Stimulated activated CD4-positive, alpha-beta T cell treated with anti-CD3 and anti-CD28 coated beads, TNF-alpha, amount 100 ng/mL, for 4 hours (primary cell): ENCODE measurements at regions not wholly inside any gene's neighbourhood (a gene's known extent, or its start where the extent isn't known, plus 50 kb on each side); places are given as distances from the start of the nearest gene placed in this dataset.

Experiments
- DNase-seq, 3 experiments: peaks; one replicate each; pipeline ENCODE4 v3.0.0-alpha.2; 2020; ENCODE audit warnings: low read depth in 3 of 3

DNA sequence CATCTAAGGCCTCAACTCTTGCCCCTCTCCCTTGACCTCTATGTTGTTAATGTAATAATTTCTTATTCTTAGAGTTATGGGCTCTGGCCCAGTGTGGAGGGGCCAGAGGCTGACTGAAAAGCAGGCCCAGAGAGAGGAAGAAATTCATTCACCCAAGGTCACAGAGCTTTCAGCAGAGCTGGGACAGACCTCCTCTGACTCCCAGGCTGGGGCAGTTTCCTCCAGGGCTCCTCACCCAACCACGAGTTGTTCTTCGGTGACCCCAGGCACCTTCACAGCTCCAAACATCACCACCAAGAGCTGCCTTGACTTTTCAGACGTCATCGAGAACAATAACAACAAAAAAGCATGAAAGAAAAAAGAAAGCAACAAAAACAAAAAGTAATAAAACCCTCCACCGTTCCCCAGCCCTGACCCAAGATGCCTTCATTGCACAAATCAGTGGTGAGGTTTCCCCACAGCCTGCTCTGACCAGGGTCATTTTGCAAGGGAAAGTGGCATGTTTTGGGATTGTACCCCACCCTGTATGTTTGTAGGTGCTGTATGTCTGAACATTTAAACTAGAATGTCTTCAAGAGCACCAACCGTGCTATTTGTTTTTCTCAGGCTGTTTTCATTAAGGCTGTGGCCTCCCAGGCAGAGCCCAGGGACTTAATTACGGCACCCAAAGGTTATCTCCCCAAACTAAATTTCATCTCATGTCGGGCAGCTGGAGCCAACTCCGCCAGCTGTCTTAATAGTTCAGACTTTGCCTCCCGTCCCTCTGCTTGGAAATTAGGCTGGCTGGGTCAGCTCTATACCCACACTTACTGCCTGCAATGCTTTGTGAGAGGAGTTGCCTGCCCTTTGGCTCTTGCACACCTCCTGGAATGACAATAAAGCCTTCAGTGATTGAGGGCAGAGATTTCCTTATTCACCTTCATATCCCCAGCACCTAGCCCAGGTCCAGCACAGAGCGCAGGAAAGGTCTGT lies 173.8 kb downstream of the RPLP1 start:
- DNase-seq = no peak

DNA sequence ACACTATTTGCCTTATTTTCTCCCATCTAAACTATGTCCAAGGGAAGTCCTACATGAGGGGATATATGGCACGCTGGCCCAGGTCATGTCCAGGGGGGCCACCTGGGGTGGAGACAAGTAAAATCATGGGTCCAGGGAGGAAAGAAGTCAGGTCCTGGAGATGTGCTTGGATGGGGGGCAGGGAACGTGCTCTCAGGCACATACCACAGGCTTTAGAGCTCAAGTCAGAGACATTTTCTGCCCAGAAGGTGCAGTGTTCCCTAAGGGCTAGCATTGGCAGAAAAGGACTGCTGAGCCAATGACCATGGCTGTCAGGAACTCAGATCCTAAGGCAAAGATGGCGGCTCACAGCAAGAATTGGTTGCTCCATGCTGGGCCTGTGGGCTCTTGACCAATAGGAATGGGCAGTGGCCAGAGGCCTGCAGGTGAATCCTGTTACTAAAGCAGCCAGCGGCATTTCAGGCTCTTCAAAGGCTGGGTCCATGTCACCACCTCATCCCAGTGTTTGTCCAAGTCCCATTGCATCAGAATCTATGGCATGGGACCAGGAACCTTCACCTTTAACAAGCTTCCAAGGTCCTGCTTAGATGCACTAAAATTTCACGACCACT lies 175.0 kb downstream of the RPLP1 start:
- DNase-seq = no peak

DNA sequence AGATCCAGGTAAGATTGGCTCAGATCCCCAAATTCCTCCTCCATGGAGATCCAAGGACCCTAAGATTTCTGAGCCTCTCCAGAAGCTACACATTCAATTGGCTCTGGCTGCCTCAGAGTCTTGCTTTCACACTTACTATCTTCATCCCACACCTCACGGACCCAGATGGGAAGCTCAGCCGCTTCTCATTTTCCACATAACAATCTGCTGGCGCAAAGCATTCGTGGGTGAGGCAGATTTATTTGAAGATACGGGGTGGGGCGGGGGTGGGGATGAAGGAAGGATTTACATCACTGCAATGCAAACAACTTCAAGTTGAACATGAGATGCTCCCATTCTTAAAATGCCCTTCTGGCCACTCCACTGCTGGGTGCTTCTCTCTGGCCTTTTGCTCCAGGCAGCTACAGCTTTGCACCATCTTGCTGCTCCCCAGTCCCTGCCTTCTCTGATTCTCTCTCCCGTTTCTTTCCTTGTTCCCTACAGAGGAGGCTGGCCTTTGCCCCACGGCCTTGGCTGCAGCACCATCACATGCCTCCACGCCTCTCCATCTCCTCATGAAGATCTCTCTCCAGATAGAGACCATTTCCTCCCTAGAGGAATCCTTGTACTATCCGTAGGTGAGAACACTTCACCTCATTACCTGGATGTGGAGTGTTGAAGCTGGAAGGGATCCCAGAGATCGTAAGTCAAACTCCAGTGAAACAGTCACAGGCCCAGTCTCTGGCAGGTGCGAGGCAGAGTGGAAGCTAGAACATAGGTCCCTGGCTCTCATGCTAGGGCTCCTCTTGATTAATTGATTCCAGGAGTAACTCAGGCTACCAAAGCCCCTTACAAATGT lies 175.9 kb downstream of the RPLP1 start:
- no peak for DNase-seq

DNA sequence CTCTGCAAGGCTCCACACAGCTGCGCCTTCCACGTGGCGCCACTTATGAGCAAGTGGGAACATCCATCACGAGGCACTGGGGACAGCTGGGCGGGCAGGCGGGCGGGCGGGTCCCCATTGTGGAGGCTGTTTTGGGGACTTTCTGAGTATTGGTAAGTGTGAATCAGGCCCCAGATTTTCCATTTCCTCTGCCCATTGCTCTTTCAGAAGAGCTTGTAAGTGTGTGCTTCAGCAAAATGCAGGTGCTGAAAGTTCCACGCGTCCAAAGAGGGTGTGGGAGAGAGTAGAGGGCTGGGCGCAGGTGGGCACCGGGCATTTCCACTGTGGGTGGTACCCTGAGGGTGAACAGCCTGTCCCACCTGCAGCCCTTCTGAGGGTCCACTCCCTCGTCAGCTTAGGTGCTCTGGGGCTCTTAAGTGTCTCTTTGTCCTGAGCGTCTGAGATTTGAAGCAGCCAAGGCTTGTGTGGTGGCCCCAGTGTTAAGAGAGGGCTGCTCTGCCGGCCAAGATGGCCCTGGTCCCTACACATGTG lies 177.1 kb downstream of the RPLP1 start:
- no peak for DNase-seq

DNA sequence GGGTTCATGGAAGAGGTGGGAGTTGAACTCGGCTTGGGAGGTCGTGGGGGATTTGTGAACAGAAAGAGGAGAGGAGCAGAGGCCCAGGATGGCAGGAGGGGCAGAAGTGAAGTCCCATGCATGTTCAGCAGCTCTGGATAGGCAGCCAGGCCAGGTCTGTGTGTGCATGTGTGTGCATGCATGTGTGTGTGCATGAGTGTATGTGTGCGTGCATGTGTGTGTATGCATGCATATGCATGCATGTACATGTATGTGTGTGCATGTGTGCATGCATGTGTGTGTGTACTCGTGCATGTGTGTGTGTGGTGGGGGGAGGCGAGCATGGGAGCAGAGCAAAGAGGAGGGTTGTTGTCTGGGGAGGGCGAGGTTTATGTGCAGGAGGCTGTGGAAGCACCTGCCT lies 178.4 kb downstream of the RPLP1 start:
- DNase-seq = no peak

DNA sequence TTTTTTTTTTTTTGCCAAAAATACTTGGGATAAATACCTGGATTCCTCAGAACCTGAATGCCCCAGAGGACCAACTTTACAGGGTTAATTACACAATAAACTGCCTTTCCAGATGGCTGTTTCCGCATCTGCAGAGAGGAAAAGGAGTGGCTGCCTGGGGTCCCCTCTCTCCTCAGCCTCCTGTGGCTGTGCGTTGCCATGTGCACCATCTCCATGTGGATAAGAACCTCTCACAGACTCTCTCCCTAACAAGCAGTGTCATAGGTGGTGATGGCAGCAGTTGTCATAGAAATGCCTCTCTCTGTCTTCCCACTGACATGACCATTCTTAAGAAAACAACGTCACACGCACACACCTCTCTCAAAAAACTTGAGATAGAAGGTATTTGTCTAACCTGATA lies 179.4 kb downstream of the RPLP1 start:
- DNase-seq = no peak

DNA sequence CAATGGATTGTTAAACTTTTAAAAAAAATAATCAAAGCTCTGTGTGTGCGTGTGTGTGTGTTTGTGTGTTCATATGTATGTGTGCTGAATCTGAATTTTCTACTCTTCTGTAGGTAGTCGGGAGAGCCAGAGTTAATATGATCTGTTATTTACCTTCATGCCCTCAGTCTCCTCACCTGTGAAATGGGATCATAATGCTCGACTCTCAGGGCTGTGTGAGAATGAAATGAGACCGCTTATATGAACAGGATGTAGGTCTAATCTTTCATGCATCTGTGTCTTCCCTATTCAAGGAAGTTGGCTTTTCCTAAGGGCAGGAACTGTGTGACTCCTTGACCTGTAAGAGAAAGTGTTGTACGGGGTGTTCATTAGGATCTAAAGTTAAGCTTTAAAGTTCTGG lies 182.2 kb downstream of the RPLP1 start:
- no peak for DNase-seq

DNA sequence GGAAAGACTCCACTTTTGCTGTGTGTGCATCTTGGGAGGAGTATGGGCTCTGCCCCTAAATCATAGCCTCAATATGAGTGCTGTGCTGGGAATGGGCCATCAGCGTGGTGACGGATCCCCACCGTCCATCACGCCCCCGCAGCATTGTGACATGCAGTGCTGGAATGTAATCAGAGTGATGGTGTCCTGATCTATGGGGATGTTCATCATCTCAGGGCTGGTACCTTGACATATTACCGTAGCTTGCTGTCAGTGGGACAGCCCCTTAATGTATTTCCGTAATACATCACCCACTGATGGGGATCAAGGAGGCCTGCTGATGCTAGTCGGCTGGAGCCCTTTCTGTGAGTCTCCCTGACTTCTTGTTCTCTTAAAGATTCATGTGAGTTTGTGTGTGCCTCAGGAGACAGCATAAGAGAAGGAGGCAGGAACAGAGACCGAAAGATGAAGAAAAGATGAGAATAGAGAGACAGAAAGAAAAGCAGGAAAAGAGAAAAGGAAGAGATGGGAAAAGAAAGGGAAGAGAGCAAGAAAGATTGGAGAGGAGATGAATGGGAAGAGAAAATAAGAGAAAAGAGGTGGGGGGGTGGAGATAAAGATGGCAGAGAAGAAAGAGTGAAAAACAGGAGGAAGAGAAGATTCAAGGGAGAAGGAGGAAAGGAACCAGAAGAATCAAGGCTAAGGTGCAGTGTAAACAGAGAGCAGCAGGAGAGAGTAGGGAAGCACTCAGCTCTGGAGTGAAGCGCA lies 183.7 kb downstream of the RPLP1 start:
- no peak for DNase-seq

DNA sequence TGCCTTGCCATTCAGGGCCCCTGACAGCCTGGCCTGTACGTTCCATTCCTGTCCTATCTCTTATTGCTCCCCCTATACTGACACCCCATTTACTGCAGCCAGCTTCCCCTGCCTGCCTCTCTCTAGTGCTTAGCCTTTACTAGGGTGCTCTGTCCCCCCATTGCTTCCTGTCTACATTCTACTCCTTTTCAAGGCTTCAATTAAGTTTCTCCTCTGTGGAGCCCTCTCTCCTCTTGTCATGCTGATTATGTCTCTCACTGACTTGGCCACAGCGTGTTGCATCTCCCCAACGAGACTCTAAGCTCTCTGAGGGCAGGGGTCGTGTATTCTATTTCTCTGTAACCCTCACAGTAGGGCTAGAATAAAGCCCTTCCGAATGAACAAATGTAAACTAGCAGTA lies 185.2 kb downstream of the RPLP1 start:
- no peak for DNase-seq

DNA sequence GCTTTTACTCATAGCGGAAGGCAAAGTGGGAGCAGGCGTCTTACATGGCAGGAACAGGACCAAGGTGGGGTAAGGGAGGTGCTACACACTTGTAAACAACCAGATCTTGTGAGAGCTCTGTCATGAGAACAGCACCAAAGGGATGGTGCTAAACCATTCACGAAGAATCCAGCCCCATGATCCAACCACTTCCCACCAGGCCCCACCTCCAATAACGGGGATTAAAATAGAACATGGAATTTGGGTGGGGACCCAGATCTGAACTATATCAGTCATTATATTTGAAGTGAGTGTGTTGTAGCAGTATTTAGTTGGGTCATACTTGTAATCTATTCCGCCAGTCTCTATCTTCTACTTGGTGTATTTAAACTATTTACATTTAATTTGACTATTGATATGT lies 190.9 kb downstream of the RPLP1 start:
- DNase-seq = no peak

DNA sequence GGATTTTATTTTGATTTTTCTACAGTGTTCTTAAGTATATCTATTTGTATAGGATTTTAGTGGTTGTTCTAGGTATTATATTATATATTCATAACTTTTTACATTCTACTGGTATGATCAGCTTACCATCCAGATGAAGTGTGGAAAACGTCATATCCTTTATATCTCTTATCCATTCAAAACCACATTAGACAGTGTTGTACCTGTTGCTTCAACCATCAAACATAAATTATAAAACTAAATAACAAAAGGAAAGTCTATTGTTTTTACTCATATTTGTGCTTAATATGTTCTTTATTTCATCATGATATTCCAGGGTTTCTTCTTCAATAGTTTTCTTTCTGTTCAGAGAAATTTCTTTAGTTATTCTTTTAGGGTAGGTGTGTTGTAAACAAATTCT lies 191.4 kb downstream of the RPLP1 start:
- DNase-seq = no peak

DNA sequence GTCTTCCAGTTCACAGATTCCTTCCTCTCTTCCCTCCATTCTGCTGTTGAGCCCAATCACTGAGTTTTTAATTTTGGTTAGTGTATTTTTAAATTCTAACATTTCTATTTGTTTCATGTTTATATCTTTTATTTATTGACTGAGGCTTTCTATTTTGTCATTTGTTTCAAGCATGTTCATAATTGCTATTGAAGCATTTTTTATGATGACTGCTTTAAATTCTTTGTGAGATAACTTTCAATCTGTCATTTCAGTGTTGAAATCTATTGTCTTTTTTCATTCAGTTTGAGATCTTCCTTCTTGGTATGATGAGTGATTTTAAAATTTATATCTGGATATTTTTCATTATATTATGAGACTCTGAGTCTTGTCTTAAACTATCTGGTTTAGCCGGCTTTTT lies 192.3 kb downstream of the RPLP1 start:
- no peak for DNase-seq

DNA sequence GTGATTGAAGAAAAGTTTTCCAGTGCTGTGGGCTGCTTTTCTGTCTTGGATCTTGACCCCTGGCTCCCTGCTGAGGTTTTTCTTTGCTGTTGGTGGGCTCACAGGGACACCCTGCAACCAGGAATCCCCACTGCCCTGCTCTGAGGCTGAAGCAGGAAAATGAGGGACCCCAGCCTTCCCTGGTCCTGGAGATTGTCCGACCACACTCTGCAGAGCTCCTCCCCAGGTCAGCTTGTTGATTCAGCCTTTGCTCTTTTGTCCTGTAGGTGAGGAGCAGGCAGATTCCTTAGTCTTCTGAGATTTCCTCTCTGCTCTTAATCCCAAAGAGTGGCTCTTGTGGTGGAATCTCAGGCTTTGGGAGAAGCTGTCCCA lies 194.5 kb downstream of the RPLP1 start:
- no peak for DNase-seq

DNA sequence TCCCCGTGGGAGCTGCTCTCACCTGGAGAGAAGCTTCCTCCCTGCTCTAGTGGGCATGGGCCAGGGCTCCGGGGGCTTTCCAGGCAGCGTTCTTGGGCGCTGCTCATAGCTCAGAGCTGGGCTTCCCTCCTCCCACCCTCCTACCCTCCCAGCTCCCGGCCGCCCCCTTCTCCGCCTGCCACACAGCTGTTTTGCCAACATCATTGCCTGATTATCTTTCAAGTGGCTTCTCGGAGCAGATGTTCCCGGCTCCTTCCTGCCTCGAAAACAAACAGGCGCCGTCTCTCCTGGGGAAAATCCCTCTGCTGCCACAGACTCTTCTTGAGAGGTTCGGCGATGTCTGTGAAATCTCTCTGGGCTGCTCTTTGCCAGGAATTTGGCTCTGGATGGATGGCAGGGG lies 195.6 kb downstream of the RPLP1 start:
- DNase-seq = no peak

DNA sequence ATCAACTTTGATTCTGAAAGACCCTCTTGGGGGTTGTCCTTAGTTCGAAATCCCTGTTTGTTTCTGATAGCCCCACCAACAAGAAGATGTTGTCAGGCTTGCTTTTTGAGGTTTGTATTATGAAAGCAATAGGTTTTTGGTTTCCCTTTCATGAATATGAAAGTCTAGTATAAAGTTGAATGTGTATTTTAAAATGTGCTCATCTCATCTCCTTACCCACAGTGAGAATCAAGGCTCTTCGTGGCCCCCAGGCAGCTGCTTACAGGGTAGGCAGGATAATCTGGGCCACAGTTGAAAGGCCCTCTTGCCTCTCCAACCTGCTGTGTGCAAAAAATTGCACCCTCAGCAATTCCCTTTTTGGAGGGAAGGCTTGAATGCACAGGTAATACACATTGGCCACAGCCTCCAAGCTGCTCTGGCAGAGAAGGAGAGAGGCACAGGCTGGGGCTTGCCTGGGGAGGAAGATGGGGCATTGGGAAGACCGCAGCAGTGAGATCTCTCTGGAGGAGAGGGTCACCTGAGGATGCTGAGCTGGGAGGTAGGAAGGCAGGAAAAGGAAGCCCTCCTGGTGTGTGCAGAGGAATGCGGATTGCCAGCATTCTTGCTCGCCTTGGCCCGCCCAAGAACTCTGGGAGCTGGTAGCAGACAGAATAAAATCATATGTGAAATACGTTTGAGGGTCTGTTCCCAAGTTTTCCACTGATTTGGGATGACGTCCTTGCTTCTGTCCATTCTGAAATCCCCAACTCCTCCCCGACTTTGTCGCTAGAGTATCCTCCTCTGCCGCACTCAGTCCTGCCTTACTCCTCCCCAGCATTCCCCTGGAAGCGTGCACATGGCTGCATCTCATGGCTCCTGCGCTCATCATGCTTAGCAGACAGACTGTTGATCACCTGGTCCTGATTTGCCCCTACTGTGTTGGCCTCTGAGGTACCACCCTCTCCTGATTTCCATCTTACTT lies 196.4 kb downstream of the RPLP1 start:
- DNase-seq = no peak

DNA sequence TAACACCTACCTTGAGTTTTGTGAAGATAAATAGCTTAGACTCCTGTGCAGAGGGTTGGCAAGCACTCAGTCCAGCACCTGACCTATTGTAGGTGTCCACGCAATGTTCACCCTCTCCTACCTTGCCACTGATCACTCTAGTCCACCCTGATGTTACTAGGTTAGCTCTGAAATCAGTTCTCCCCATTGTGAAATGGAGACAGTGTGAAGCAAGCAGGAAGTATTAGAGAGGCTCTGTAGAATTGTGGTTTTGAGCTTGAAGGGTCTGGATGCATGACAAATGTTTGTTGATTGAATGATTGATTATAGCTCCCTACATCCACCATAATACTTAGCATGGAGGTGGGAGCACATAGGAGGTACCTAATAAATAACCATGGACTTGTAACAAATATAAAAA lies 199.7 kb downstream of the RPLP1 start:
- no peak for DNase-seq

DNA sequence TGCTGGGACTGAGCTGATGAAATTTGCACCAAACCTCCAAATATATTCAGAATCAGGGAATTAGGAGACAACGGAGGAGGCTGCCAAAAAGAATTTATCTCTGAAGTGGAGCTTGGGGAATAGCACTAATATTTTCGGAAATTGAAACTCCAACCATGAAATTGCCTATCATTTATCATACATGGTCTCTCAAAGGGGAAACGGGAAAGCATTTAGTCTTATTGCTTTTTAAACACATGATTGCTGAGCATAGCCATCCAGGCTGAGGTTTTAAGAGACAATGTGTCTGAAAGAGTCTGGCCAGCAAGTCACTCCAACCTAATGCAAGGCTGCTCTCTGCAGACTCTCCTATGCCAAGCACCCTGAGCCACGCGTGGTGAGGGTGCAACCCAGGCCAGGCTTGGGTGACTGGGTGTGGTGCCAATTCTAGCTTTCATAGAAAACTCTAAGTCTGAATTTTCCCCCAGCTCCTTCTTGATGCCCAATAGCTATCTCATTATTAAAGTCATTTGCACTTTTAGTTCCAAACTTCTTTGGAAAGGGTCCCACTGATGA lies 200.2 kb downstream of the RPLP1 start:
- no peak for DNase-seq

DNA sequence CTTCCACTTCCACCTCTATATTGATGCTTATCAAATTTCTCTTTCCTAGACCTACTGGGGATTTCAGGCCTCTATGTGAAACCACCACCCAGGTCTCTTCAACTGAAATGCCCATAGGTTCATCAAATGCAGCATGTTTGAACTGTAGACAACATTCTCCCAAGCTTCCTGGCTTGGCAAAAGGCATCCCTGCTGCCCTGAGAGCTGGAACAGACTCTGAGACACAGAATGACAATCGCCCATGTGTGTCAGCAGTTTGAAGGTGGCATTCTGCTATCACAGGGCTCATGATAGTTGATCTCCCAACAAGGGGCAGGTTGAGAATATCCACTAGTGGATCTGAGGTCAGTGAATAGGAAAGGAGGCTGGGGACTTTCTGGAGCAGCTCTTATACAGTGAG lies 200.7 kb downstream of the RPLP1 start:
- DNase-seq = no peak

DNA sequence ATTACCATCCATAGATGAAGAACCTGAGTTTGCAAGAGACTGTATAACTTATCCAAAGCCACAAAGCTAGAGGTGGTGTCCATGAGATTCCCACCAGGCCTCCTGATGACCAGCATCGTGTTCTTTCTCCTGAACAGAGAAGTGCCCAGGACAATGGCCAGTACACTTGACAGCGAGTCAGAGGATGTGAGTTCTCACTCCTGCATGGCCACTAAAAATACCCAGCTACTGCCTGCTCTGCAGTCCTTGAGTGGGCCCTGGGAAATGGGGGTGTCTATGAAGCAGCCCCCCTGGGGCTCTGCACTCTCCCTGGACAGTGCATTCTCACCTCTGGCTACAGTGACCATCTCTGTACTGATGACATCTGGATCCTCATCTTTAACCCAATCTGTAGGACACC lies 201.2 kb downstream of the RPLP1 start:
- no peak for DNase-seq
